ENCODE measurements at regions not wholly inside any gene's neighbourhood (a gene's known extent, or its start where the extent isn't known, plus 50 kb on each side); places are given as distances from the start of the nearest gene placed in this dataset.
"Not testable (repeated sequence)": the region's sequence is repeated elsewhere in the genome, so short reads cannot be mapped to it uniquely, and the experiment has no call there.

DNA sequence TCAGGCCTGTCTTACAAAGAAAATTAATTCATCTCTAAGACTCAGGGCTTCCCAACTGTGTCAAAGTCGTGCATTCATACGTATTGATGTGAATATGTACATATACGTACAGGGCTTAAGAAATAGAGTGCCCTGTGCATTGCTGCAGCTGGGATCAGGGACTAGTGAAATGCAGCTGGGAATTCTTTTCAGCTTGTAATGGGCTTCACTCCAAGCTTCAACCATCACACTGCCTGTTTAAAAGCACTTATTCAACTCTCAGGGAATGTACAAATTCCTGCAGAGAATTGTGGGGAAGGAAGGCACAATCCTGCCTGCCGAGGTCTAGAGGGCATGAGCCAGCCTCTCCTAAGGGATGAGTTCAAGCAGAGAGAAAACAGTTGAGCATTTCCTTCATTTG lies 59.6 kb upstream of the MAN2A1 start:
- Histone ChIP-seq H3K79me2 (ENCODE audit: insufficient read depth, low read length) (no peaks in the 10 kb centered on the region), H3K9me2 (replicated peaks; ENCODE audit: insufficient read depth, low read length) (no peaks in the 10 kb centered on the region), H2AFZ (ENCODE audit: low read depth, low read length, severe bottlenecking) (no peak overlapping the region), H3K27ac (ENCODE audit: low read depth, low read length) (no peak overlapping the region), H3K4me3 (ENCODE audit: insufficient read depth, low read length, poor library complexity, severe bottlenecking) (no peak overlapping the region), H3K4me2 (ENCODE audit: low read depth, low read length, poor library complexity, severe bottlenecking) (no peak overlapping the region), H4K20me1 (ENCODE audit: low read depth, low read length) (no peaks in the 10 kb centered on the region), H3F3A (ENCODE audit: insufficient read depth) (no peaks in the 10 kb centered on the region), H3K9ac (ENCODE audit: low read length) (no peak overlapping the region), H3K9me3 (ENCODE audit: insufficient read depth, low read length) (no peaks in the 10 kb centered on the region), H3K27me3 (ENCODE audit: low read length) (no peaks in the 10 kb centered on the region), H3K36me3 (ENCODE audit: low read length) (no peaks in the 10 kb centered on the region)
- TF ChIP-seq EZH2phosphoT487 (conservative IDR thresholded peaks at IDR 0.05; ENCODE audit: low read length) = no peak
- TF ChIP-seq, protein P1, sequence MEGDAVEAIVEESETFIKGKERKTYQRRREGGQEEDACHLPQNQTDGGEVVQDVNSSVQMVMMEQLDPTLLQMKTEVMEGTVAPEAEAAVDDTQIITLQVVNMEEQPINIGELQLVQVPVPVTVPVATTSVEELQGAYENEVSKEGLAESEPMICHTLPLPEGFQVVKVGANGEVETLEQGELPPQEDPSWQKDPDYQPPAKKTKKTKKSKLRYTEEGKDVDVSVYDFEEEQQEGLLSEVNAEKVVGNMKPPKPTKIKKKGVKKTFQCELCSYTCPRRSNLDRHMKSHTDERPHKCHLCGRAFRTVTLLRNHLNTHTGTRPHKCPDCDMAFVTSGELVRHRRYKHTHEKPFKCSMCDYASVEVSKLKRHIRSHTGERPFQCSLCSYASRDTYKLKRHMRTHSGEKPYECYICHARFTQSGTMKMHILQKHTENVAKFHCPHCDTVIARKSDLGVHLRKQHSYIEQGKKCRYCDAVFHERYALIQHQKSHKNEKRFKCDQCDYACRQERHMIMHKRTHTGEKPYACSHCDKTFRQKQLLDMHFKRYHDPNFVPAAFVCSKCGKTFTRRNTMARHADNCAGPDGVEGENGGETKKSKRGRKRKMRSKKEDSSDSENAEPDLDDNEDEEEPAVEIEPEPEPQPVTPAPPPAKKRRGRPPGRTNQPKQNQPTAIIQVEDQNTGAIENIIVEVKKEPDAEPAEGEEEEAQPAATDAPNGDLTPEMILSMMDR (IDR thresholded peaks at IDR 0.05; ENCODE audit: insufficient read depth, low read length, poor library complexity, severe bottlenecking) = no peak

DNA sequence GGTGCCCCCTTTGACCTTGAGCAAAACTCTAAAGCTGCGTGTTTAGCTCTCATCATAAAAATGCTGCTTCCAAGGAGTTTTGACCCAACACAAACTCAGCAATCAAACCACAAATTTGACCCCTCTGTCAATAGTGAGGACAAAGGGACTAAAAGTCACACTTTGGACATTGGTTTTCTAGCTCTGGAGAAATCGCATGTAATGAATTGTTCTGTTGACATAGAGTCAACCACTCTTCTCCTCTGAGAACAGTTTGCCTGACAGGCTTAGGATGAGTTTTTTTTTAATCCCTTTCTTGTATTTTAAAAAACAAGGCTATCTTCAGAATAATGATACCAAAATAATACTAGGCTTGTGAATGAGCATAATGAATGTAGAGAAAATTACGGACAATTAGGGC lies 61.1 kb upstream of the MAN2A1 start:
- Histone ChIP-seq H3K79me2 (ENCODE audit: insufficient read depth, low read length) (no peaks in the 10 kb centered on the region), H3F3A (ENCODE audit: insufficient read depth) (no peaks in the 10 kb centered on the region), H3K9ac (ENCODE audit: low read length) (no peak overlapping the region), H3K27me3 (ENCODE audit: low read length) (no peaks in the 10 kb centered on the region), H3K4me3 (ENCODE audit: insufficient read depth, low read length, poor library complexity, severe bottlenecking) (no peak overlapping the region), H3K9me2 (replicated peaks; ENCODE audit: insufficient read depth, low read length) (no peaks in the 10 kb centered on the region), H3K9me3 (ENCODE audit: insufficient read depth, low read length) (no peaks in the 10 kb centered on the region), H4K20me1 (ENCODE audit: low read depth, low read length) (no peaks in the 10 kb centered on the region), H3K27ac (ENCODE audit: low read depth, low read length) (no peak overlapping the region), H2AFZ (ENCODE audit: low read depth, low read length, severe bottlenecking) (no peak overlapping the region), H3K4me2 (ENCODE audit: low read depth, low read length, poor library complexity, severe bottlenecking) (no peak overlapping the region), H3K36me3 (ENCODE audit: low read length) (no peaks in the 10 kb centered on the region)
- no peak for TF ChIP-seq EZH2phosphoT487 (conservative IDR thresholded peaks at IDR 0.05; ENCODE audit: low read length)
- TF ChIP-seq, protein P1 (IDR thresholded peaks at IDR 0.05; ENCODE audit: insufficient read depth, low read length, poor library complexity, severe bottlenecking) = no peak

DNA sequence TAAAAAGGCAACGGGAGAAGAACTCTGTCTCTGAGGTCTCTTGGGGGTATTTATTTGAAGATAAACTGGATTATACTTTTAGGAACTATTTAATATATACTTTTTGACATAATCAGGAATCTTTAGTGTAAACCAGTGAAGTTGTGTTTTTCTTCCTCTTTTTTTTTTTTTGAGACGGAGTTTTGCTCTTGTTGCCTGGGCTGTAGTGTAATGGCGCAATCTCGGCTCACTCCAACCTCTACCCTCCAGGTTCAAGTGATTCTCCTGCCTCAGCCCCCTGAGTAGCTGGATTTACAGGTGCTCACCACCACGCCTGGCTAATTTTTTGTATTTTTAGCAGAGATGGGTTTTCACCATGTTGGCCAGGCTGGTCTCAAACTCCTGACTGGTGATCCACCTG lies 68.5 kb upstream of the MAN2A1 start:
- H3K36me3 ChIP-seq (ENCODE audit: low read length); H3F3A ChIP-seq (ENCODE audit: insufficient read depth); H4K20me1 ChIP-seq (ENCODE audit: low read depth, low read length); H3K27ac ChIP-seq (ENCODE audit: low read depth, low read length); H3K27me3 ChIP-seq (ENCODE audit: low read length); H2AFZ ChIP-seq (ENCODE audit: low read depth, low read length, severe bottlenecking); H3K9me2 ChIP-seq (replicated peaks; ENCODE audit: insufficient read depth, low read length); H3K9me3 ChIP-seq (ENCODE audit: insufficient read depth, low read length); H3K4me2 ChIP-seq (ENCODE audit: low read depth, low read length, poor library complexity, severe bottlenecking); H3K4me3 ChIP-seq (ENCODE audit: insufficient read depth, low read length, poor library complexity, severe bottlenecking); H3K79me2 ChIP-seq (ENCODE audit: insufficient read depth, low read length); H3K9ac ChIP-seq (ENCODE audit: low read length): not testable (repeated sequence)

DNA sequence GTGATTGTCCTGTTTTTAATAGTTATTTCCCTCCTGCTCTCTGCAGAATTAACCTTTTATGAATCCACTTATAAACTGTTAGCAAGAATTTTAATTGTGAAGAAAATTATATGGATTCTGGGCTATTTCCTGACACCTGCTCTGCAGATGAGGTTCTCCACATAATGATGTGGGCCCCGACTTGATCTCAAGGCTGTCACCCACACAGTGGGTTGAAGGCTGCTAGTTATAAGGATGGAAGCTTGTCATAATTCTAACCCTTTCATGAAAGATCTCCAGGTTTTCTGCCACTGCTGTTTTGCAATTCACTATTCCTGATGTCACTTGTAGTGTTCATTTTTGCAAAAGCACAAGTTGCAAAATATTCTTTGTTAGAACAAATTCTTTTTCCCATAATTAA lies 69.1 kb upstream of the MAN2A1 start:
- H3K9ac ChIP-seq (ENCODE audit: low read length) = no peak overlapping the region
- H3K27me3 ChIP-seq (ENCODE audit: low read length) = no peaks in the 10 kb centered on the region
- no peaks in the 10 kb centered on the region for H3K79me2 ChIP-seq (ENCODE audit: insufficient read depth, low read length)
- H3K4me3 ChIP-seq (ENCODE audit: insufficient read depth, low read length, poor library complexity, severe bottlenecking) = no peak overlapping the region
- no peak overlapping the region for H3K4me2 ChIP-seq (ENCODE audit: low read depth, low read length, poor library complexity, severe bottlenecking)
- H3K9me3 ChIP-seq (ENCODE audit: insufficient read depth, low read length) = no peaks in the 10 kb centered on the region
- no peaks in the 10 kb centered on the region for H4K20me1 ChIP-seq (ENCODE audit: low read depth, low read length)
- H3K9me2 ChIP-seq (replicated peaks; ENCODE audit: insufficient read depth, low read length) = no peaks in the 10 kb centered on the region
- H3K36me3 ChIP-seq (ENCODE audit: low read length) = no peaks in the 10 kb centered on the region
- H3F3A ChIP-seq (ENCODE audit: insufficient read depth) = no peaks in the 10 kb centered on the region
- TF ChIP-seq, protein P1 (IDR thresholded peaks at IDR 0.05; ENCODE audit: insufficient read depth, low read length, poor library complexity, severe bottlenecking) = no peak
- no peak for TF ChIP-seq EZH2phosphoT487 (conservative IDR thresholded peaks at IDR 0.05; ENCODE audit: low read length)
- H3K27ac ChIP-seq (ENCODE audit: low read depth, low read length) = no peak overlapping the region
- no peak overlapping the region for H2AFZ ChIP-seq (ENCODE audit: low read depth, low read length, severe bottlenecking)

Measured in SU-DHL-6 (cell line).